22Rv1 (cell line): ENCODE measurements at regions not wholly inside any gene's neighbourhood (a gene's known extent, or its start where the extent isn't known, plus 50 kb on each side); places are given as distances from the start of the nearest gene placed in this dataset.

ENCODE experiments used
- CTCF ChIP-seq: fragments of 450-650 bp; IDR thresholded peaks from 2 replicates; pipeline ENCODE4 v1.5.1; 2017; ENCODE audit warnings: mild to moderate bottlenecking
- ZFX ChIP-seq: fragments of 450-650 bp; IDR thresholded peaks from 2 replicates; pipeline ENCODE4 v1.6.1; 2017; ENCODE audit warnings: antibody characterized with exemption, borderline replicate concordance

- TF ChIP-seq CTCF, result no peak
- no peak for TF ChIP-seq ZFX
Measured at GRCh38 chr9:29397148-29397547, 1823.9 kb upstream of the C9orf72 start.
